ENCODE measurements at regions not wholly inside any gene's neighbourhood (a gene's known extent, or its start where the extent isn't known, plus 50 kb on each side); places are given as distances from the start of the nearest gene placed in this dataset.

DNA sequence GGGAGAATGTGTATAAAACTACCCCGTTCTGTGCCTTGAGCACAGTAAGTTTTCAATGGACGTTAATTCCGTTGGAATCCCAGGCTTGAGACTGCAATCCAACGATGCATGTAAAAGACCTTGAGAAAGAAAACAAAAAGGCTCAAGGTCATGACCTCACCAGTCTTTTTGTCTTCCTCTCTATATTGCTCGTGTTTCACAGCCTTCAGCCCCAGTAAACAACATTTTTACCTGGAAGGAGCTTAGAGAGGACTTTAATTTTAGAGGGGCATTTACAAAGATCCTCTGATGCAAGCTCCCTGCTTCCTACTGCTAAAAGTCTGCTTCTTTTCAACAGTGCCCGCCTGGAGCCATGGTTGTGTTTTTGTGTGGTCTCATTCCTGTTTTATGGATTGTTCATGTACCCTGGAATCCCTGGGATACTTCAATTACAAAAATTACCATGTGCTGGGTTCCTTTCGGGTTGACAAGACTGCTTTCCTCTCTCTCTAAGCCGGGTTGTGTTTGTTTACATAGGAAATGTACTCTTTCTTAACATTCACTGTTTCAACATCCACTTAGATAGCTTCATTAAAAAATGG is 320.1 kb upstream of the NFE2L3 start:
- no peak for DNase-seq

DNA sequence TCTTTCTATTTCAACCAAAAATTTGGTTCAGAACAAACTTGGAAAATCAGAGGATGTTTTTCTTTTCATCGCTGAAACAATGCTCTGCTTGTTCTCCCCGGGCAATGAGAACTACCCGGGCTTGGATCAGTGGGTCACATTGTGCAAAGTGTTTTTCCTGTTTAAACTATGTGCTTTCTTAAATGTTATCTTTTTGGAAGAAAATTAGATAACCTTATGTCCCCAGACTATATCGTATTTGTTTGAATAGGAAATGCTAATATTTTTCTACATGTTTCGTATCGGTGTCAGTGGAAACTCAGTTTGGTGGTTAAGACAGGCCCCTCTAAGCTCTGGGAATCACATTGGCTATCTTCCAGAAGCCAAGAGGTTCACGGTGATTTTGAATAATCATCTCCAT is 319.5 kb upstream of the NFE2L3 start:
- DNase-seq = no peak

DNA sequence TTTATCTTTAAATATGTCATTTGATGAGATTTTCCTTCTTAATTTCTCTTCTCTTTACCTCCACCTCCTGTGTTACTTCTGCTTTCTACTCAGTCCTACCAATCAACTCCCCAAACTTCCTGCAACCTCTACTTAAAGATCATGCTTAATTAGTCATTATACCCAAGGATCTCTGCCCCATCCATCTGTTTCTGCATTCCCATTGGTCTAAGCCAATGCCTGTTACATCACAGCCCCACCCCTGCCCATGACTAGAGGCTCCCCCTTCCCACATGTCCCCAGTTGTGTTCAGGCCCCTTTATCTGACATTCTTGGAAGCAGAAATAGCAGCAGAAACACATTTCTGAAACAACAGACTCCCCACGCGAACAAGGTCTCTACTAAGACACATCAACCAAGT is 319.1 kb upstream of the NFE2L3 start:
- DNase-seq = no peak

DNA sequence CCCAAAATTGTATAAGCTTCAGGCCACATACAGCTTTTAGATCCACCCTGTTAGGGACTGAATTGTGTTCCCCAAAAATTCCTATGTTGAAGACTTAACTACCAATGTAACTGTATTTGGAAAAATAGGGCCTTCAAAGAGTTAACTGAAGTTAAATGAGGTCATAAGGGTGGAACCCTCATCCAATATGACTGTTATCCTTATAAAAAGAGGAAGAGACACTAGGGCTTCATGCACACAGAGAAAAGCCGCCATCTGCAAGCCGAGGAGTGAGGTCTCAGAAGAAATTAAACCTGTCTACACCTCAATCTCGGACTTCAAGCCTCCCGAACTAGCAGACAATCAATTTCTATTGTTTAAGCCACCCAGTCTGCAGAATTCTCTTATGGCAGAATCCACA is 317.9 kb upstream of the NFE2L3 start:
- no peak for DNase-seq

DNA sequence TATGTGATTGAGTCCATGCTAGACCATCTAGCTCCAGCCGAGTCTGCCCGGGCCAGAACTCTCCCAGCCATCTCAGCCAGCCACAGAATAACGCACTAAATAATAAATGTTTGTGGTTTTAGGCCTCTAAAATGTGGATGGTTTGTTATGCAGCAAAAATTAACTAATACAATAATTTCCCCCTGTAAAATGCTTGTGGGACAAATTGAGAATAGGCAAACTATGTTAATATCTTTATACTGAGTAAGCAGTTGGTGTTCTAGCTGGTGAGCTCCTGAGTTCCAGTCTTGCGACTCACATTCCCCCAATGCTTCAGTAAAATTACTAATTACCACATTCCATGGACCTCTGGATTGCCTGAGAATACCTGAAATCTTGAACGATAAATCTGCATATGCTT is 316.8 kb upstream of the NFE2L3 start:
- DNase-seq = no peak

DNA sequence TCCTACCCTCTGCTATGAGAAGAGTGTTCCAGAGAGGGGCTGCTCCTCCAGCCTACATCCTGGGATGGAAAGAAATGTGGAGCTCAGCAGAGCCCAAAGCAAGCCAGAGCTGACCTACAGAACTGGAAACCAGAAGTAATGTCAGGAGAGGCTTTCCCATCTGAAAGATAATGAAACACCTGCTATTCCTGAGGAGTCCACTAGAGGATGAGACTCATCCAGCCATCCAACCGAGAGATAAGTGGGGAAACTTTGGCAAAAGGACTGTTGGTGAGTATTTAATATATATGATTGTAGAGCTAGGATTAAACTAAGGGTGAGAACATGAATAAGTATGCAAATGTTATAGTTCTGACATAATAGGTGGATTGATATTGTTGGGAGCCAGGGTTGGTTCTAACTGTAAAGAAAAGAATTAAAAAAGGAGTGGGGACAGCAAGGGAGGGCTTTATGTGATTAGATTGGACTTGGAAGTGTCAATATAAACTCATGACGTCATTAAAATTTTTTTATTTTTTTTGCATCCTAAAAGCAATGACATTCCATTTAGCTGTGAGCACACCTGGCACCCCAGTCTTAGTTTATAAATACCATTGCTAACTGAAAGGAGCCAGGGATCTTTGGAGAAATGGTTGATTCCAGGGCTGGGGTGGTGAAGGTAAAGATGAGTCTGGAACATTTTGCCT is 312.8 kb upstream of the NFE2L3 start:
- DNase-seq = no peak

DNA sequence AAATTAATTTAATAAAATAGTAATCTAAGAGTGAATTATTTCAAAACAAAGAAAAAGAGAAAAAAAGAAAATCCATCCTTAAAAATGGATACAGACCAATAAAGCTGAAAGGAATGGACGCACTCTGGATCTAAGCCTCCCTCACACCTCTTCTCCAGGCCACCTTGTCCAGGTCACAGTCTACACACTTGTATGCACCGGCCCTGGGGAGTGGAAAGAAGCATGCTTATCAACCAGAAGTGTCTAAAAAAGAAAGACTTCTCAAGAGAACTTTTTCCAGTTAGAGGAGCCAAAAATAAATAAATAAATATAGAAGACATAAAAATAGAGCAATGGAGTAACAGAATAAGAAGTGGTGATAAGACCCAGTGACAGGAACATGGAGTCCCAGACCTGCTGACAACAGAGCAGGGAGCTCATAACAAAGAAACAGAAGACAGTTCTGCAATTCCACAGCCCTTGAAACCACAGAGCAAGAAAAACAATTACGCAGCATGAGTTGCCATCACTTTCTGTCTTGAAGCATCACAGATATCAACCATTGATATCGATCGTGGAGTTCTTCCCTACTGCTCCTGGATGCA is 311.7 kb upstream of the NFE2L3 start:
- no peak for DNase-seq

DNA sequence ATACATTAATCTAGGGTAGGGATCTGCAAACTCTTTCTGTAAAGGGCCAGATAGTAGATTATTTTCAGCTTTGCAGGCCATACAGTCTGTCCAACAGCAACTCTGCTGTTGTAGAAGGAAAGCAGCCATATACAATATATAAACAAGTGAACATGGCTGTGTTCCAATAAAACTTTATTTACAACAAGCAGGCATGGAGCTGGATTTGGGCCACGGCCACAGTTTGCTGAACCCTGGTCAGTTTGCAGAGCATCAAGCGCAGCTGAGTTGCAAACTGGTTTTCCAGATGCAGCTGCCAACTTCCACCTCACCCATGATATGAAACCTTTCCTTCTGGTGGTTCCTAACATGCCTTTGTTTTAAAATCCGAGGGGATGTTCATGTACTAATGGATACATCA is 310.4 kb upstream of the NFE2L3 start:
- no peak for DNase-seq

DNA sequence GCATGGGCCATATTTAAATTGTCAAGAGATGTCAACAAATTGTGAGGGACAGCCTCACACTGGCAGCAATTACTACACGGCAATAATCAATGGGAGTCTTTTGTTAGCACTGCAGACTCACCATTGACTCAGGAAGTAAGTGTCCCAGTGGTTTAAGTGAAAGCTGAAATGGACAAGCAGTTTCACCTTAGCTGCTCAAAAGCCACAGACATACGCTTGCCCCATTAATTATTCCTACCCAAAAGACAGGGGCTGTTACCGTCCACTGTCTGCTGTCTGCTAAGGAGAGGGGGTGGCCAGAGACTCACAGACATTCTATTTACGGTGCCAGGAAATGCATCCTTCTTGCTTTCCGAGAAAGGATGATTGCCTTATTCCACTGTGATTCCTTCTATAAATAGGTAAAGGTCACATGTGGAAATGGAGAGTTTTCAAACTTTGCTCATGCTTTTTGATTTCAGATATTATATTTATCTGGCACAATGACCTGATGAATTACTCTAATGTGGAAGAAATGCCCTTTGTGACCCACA is 309.7 kb upstream of the NFE2L3 start:
- DNase-seq = no peak

DNA sequence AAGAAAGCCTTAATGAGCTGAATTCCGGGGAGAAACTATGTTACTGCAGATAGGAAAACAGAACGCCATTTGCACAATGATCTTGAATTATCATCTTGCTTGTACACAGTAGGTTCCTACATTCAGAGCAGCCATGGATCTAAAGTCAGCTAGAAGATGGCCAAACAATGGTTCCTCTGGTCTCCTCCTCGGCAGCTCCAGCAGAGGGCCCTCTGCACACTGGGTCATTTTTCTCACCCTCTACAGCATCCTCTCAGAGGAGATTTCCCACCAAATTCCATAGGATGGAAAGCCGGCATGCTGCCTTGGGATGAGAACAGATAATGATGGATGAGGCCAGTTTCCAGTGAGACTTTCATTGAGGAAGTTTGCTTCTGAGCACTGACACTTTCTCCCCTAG is 308.5 kb upstream of the NFE2L3 start:
- DNase-seq = no peak

DNA sequence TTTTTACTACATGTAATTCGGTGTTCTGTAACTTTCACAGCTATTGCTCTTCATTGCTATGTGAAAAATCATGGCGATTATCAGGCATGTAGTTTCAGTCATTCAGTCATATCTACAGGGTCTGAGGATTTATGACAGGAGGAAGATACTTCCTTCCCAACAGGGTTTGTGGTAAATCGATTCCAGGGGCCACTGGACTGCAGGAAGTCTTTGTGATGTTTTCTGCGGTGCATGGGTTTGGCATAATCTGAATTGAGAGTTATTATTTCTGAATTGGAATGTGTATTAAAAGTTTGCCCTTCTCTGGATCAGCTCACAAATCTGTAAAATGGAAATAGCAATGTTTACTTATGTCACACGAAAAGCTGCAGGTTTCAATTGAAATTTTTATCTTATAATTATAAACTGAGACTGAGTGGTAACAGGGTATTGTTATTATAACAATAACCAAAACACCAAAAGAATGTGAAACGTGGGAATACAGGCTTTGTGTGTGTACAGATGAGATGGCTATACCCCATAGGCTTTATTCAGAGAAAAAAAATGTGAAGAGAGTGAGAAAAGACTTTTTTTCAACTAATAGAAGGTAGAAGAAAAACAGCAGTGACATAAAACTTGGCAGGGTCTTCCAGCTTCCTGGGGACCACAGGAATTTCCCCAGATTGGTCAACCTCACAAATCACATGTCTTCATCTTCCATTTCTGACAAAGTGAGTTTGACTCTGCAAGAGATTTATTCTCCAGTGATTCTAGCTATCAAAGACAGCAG is 307.7 kb upstream of the NFE2L3 start:
- DNase-seq = no peak

DNA sequence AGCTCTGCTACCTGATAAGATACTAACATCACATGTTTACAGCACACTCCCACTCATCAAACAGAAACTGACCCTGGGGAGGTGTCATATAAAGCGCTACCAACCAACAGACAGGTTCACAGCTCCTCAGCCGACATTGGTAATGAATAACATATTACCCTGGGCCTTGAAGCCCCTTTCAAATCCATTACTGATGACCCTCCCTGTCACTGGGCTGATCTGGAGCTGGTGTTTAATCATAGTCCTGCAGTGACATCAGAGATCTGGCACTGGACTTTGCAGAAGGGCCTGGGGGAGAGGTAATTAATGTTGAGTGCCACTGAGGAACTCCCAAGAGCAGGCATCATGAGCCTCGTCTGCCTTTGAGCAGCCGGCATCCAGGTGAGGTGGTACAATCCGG is 306.5 kb upstream of the NFE2L3 start:
- DNase-seq = no peak

DNA sequence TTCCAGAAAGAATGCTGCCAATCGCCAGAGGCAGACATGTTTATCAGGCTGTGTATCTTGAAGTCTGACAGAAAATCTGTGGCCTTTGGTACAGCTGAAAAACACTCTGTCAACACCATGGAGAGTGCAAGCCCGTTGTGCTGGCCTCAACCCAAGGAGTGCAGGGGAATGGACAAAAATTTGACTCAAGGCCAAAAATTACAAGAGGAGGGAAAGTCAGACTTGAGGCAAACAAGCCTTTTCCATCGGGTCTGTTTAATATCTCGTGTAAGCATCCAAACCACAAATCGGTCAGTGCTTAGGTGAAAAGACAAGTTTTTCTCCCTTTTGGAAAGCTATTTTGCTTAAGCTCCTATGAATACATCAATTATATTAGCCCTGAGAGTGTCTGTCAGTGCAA is 305.3 kb upstream of the NFE2L3 start:
- no peak for DNase-seq

DNA sequence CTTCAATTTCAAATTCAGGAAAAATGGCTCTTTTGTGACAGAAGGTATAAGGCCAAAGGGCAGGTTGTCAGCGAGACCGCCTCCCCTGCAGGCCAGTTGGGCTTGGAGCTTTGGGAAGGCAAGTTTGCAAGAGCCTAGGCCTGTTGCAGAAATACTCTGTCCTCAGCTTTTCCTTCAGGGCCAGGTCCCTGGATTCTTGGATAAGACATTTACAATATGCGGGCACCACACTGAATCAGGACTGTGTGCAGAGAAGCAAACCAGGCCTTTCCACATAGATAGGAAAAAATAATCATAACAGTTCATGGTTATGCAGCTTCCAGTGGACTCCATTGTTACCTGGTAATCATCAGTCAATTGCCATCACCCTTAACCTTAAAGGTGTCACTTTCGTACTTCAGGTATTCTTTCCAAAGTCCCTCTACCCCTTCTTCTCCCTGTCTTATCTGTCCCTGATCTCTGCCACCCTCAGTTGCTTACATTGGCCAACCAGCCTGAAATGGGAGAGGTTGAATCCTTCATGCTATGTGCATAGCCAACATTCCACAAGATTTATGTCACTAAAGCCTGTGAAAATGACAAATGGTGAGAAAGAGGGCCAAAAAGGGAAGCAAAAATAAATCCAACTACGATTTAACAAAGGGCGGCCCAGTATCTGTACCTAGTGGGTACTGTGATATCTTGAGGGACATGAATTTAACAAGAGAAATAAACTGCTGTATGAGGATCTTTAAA is 304.5 kb upstream of the NFE2L3 start:
- no peak for DNase-seq

DNA sequence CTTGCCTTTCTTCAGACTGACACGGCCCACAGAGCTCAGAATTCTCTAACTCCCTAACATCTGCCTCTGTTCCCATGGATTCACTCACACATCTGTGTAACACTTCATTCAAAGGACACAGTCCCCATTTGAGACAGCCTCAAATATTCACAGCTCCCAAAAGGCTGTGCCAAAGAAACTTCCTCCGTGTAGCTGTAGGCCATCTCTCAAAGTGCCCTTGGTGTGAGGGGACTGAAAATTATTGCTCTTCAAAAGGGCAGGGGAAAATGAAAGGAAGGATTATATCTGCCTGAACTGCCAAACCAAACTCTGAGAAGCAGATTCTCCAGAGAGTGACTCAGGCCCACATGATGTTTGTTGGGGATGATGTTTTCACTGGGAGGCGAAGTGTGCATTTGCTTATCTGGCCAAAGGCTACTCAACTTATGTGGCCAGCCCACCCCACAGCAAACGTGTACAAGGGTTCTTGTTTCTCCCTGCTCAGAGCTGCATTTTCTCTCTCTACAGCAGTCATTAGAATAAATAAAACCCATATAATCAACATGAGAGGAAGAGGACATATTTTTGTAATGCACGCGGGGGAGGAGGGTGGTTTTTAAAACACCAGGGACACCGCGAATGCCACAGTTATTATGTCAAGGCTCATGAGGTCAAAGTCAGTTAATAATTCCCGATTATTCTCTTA is 302.4 kb upstream of the NFE2L3 start:
- no peak for DNase-seq

DNA sequence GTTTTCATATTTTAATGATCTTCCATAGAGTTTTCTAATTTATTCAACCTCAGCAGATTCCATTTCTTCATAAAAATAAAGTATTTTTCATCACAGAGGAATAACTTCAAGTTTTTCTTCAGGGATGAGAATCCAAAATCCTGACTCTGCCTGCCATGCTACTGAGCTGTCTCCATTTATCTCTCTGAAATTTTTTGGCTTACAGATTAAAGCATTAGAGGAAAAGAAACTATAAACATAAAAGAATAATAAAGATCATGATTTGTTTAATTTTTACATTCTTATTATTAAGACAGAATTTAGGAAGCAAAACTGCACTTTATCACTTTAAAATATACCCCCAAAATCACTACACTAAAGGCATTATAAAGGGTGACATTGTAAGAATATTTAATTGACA is 301.8 kb upstream of the NFE2L3 start:
- DNase-seq = no peak

DNA sequence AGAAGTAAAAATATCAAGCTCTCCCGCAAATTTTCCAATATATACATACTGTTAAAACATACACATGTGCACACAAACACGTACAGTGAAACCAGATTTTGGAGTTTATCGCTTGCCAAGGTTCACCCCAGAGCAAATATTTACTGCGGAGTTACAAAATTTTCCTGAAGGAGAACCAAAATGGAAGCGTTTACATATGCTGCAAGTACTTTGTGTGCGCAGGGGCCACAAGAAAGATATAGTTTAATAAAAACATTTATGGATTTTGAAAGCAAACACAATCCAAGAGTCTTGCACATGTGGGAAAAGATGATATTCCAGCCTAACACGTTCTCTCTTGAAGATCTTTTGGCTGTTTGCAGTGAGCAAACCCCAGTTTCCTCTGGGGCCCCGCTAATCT is 301.3 kb upstream of the NFE2L3 start:
- DNase-seq = no peak

DNA sequence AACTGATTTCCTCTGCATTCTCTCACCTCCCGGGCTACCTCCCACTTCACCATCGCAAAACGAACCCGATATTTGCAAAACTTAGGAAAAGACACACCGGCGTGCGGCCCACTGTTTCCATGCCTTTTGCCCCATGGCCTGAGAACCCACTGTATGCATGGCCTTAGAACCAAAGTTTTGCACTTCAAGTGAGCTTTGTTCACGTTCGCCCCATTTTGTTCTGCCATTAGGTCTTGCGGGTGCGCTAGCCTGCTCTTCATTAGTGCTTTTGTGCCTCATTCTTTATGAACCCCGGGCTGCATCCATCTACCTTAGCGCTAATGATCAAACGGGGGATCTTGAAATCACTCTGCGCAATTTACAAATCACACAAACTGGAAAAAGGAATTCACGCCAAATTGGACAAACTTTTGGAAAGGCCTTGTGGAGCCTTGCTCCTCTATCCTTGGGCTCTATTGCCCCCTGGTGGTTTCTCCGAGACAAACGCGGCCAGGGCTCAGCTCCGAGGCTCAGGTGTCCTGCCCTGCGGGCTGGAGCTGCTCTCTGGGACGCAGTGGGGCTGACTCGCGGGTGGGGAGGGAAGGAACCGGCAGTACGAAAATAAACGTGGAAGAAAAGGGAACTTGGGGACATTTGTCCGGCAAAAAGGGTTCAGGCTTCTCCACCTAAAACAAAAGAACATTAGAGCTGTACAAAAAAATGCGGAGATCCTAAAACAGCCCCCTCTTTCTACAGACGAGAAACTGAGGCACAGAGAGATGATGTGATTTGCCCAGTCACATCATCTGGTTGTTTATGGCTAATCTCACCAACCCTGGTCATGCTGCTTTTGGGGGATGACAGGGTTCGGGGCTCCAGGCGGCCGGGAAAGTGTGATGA is 300.4 kb upstream of the NFE2L3 start:
- peak; percentile 70 for DNase-seq

DNA sequence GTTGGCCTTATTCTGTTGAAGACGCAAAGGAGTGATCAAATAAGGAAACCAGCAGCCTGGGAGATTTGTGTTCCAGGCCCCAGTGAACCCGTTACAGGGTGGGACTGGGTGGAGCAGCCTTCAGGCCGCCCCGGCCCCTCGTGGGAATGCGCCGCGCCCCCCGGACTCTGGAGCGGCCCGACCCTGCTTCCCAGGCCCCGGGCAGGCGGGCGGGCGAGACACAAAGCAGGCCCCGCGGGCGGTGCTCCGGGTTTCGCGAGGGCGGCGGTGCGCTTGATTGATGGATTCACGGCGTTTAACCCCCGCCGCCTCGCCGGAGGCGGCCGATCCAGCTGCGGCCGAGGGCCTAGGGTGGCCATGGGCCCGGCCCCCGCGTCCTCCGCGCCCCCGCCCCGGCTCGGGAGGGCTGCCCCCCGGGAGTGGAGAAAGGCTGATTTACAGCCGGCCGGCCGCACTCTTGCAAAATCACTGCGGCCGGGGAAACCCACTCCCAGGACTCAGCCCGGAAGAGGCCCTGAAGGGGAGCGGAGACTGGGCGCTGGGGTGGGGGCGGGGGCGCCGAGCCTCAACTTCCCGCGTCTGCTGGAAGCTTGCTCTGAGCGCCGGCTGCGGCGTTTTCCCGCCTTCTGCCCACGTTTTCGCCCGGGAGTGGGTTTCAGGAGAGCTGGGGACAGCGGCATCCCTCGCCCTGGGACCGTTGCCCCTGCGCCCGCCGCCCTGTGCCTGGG is 299.6 kb upstream of the NFE2L3 start:
- no peak for DNase-seq

DNA sequence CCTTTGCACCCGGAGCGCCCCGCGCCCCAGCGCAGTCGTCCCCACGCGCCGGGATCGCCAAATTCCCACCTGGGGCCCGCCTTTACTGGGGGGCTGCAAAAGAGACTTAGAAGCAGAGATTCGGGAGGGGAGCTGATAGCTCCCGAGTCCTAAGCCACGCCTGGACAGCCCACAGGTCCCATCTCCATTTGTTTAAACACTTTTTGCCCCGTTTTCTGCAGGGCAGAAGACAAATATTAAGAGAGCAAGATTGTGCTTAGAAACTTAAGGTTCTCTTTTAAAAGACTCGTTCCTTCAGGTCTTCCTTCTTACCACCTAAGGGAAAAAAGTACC is 299.1 kb upstream of the NFE2L3 start:
- no peak for DNase-seq

DNA sequence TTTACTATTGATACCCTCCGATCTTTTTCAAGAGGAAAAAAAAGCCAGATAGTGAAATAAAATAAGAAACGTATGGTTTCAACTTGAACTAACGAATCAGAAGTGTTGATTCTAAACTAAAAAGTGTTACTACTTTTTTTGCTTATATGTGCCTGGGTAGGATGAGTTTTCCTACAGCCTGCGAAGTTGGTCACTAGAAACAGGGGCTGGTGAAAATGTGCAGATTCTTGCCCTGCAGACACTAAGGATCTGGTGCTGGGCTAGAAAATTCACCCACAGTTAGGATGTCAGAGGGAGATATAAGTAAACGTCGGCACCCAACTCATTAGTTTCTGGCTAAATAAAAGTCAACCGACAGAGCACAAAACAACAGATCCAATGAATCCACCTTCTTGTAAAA is 298.7 kb upstream of the NFE2L3 start:
- no peak for DNase-seq

All from hematopoietic multipotent progenitor cell treated with erythropoietin and hydrocortisone succinate and interleukin-3 and kit ligand, for 8 days (in vitro differentiated cells).